GM10266 (cell line): ENCODE measurements at regions not wholly inside any gene's neighbourhood (a gene's known extent, or its start where the extent isn't known, plus 50 kb on each side); places are given as distances from the start of the nearest gene placed in this dataset.
"Not testable (repeated sequence)": the region's sequence is repeated elsewhere in the genome, so short reads cannot be mapped to it uniquely, and the experiment has no call there.

Experiments used
- DNase-seq: peaks from one replicate; pipeline ENCODE4 v3.0.0; 2012; ENCODE audit errors: extremely low spot score
- TF ChIP-seq, protein P1 (sequence below): IDR thresholded peaks from 2 replicates; pipeline ENCODE4 v1.5.1; 2012; ENCODE audit warnings: mild to moderate bottlenecking, low read depth; ENCODE audit not compliant: control insufficient read depth, insufficient read depth; ENCODE audit errors: missing control alignments

GRCh38 chr13:99729745-99730144 lies 228.5 kb downstream of the TM9SF2 start:
- TF ChIP-seq, protein P1, sequence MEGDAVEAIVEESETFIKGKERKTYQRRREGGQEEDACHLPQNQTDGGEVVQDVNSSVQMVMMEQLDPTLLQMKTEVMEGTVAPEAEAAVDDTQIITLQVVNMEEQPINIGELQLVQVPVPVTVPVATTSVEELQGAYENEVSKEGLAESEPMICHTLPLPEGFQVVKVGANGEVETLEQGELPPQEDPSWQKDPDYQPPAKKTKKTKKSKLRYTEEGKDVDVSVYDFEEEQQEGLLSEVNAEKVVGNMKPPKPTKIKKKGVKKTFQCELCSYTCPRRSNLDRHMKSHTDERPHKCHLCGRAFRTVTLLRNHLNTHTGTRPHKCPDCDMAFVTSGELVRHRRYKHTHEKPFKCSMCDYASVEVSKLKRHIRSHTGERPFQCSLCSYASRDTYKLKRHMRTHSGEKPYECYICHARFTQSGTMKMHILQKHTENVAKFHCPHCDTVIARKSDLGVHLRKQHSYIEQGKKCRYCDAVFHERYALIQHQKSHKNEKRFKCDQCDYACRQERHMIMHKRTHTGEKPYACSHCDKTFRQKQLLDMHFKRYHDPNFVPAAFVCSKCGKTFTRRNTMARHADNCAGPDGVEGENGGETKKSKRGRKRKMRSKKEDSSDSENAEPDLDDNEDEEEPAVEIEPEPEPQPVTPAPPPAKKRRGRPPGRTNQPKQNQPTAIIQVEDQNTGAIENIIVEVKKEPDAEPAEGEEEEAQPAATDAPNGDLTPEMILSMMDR: no peak
- DNase-seq: no peak

GRCh38 chr13:99727651-99728050 lies 226.4 kb downstream of the TM9SF2 start:
- not testable (repeated sequence) for DNase-seq

- no peak for DNase-seq
- TF ChIP-seq, protein P1: no peak
Observed at GRCh38 chr13:99726282-99726894, 225.1 kb downstream of the TM9SF2 start.

GRCh38 chr13:99725644-99726043 lies 224.4 kb downstream of the TM9SF2 start:
- no peak for DNase-seq
- TF ChIP-seq, protein P1: no peak

- no peak for DNase-seq
- TF ChIP-seq, protein P1: no peak
Observed at GRCh38 chr13:99724633-99725517, 223.6 kb downstream of the TM9SF2 start.

- no peak for DNase-seq
- TF ChIP-seq, protein P1: no peak
Observed at GRCh38 chr13:99723878-99724277, 222.6 kb downstream of the TM9SF2 start.

GRCh38 chr13:99722931-99723330 lies 221.7 kb downstream of the TM9SF2 start:
- no peak for DNase-seq
- TF ChIP-seq, protein P1: no peak
